HG02798 (cell line): ENCODE measurements at regions not wholly inside any gene's neighbourhood (a gene's known extent, or its start where the extent isn't known, plus 50 kb on each side); places are given as distances from the start of the nearest gene placed in this dataset.
"Not testable (repeated sequence)": the region's sequence is repeated elsewhere in the genome, so short reads cannot be mapped to it uniquely, and the experiment has no call there.

Experiments
- ATAC-seq: cut with Tn5 transposase; IDR thresholded peaks from one replicate; pipeline ENCODE4 v1.9.1; 2021; ENCODE audit warnings: mild to moderate bottlenecking; ENCODE audit not compliant: unreplicated experiment, poor library complexity

GRCh38 chr14:105742904-105743701 lies 216.7 kb downstream of the TMEM121 start:
- ATAC-seq = not testable (repeated sequence)

GRCh38 chr14:105744213-105744787 lies 217.9 kb downstream of the TMEM121 start:
- not testable (repeated sequence) for ATAC-seq

GRCh38 chr14:105745433-105746123 lies 219.2 kb downstream of the TMEM121 start:
- ATAC-seq = no peak

GRCh38 chr14:105746124-105746514 lies 219.7 kb downstream of the TMEM121 start:
- no peak for ATAC-seq

- not testable (repeated sequence) for ATAC-seq
Observed at GRCh38 chr14:105746800-105747502, 220.6 kb downstream of the TMEM121 start.

- ATAC-seq = not testable (repeated sequence)
Observed at GRCh38 chr14:105747503-105748203, 221.3 kb downstream of the TMEM121 start.

GRCh38 chr14:105748204-105748578 lies 221.8 kb downstream of the TMEM121 start:
- no peak for ATAC-seq

GRCh38 chr14:105748710-105749109 lies 222.3 kb downstream of the TMEM121 start:
- not testable (repeated sequence) for ATAC-seq

GRCh38 chr14:105749870-105750541 lies 223.6 kb downstream of the TMEM121 start:
- ATAC-seq = not testable (repeated sequence)

GRCh38 chr14:105751291-105751751 lies 224.9 kb downstream of the TMEM121 start:
- not testable (repeated sequence) for ATAC-seq

- ATAC-seq = not testable (repeated sequence)
Observed at GRCh38 chr14:105752420-105752819, 226.0 kb downstream of the TMEM121 start.

GRCh38 chr14:105760691-105761344 lies 234.4 kb downstream of the TMEM121 start:
- ATAC-seq = no peak

- not testable (repeated sequence) for ATAC-seq
Observed at GRCh38 chr14:105761345-105761740, 235.0 kb downstream of the TMEM121 start.

GRCh38 chr14:105761842-105762241 lies 235.5 kb downstream of the TMEM121 start:
- ATAC-seq = no peak

- not testable (repeated sequence) for ATAC-seq
Observed at GRCh38 chr14:105762262-105762661, 235.9 kb downstream of the TMEM121 start.

- not testable (repeated sequence) for ATAC-seq
Observed at GRCh38 chr14:105764254-105764901, 238.0 kb downstream of the TMEM121 start.

- not testable (repeated sequence) for ATAC-seq
Observed at GRCh38 chr14:105765072-105765825, 238.9 kb downstream of the TMEM121 start.
